ENCODE measurements at regions not wholly inside any gene's neighbourhood (a gene's known extent, or its start where the extent isn't known, plus 50 kb on each side); places are given as distances from the start of the nearest gene placed in this dataset.

DNA sequence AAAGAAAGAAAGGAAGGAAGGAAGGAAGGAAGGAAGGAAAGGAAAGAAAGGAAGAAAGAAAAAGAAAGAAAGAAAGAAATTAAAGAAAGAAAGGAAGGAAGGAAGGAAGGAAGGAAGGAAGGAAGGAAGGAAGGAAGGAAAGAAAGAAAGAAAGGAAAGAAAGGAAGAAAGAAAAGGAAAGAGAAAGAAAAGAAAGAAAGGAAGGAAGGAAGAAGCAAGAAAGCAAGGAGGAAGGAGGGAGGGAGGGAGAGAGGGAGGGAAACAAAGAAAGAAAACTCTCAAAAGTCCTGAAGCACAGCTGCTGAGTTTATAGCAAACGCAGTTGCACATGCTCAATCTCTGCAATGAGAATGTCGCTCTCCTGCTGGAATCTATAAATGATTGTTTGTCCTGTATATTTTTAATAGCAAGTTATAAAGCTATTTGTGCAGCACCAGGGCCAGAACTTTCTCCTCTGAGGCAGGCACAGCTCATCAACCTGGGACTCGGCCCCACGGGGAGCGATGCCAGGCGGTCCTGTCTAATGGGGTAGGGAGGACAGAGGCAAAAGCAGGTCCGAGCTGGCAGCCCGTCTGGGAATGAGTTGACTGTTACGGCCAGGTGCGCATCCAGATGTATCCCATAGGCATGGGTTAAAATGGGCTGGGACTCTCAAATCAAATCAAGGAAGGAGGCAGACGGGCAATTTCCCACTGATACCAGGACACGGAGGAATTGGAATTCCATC is 118.0 kb upstream of the PFKP start:
- no peak for DNase-seq

DNA sequence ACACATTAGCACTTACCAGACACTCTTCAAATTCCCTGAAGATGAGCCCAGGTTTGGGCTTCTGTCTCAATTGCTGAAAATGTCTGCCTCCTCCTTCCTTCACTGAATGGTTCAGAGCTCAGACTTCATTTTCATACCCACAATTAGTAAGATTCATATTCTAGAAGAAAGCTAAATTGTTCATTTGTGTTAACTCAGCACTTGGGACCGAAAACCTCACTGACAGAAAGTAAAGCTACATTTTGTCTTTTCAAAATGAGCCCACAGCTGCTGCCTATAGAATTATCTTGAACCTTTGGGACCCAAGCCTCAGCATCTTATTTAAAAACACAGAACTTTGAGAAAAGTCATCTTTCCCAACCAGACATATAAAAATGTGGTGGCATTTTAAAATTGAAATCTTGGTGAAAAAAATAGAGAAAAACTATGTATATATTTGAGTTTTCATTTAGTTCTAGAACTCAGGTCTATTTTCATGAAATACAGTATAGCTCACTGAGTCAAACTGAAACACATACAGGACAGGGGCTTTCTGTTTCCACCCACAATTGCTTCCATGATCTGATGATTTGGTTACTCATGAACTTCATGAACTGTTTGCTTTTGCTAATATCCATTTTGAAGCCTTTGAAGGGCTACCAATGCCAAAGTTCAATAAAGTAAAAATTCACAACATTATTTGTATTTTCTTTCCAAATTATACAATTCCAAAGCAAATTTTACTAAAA is 119.1 kb upstream of the PFKP start:
- no peak for DNase-seq

DNA sequence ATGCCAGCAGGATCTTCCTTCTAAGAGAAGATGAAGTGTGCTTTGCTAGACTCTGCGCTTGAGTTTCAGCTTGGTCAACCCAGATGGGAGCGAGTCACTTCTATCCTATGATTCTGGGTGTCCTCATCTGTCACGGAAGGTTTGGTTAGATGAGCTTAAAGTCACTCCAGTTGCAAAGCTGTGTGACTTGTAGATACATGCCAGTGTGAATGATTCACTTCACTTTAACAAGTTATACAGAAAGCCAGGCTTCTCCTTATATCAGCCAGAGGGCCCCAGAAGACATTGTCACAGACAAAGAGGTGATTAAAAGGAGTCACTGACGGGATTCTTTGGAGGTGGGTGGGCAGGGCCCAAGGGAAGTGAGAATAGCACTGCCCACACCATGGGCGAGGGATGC is 122.6 kb upstream of the PFKP start:
- DNase-seq, result no peak

DNA sequence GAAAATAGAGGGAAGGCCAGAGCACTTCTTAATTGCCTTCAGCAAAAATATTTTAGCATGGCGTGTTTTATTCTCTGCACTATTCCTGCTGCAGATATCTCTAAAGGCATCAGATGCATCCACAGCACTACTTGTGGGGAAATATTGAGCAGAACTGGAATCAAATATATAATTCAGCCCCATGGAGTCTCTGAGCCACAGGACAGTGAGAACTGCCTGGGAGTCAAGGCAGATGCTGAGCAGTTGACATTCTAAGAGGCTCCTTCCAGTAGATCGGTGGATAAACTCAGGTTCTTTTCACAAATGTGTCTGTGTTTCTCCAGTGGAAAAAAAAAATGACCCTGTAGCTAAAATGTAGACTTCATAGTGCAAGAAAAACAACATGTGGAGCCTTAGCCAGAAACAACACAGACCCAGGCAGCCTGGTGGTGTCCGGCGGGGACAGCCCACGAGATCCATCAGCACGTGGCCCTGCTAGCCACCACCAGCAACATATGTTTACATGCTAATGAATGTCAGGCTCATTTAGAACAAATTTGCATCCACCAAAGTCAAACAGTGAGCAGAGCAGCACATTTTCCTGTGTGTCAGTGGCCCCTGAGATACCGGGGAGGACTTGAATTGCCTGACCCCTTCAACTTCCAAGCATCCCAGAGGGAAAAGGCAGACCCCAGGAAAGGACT is 123.3 kb upstream of the PFKP start:
- no peak for DNase-seq

DNA sequence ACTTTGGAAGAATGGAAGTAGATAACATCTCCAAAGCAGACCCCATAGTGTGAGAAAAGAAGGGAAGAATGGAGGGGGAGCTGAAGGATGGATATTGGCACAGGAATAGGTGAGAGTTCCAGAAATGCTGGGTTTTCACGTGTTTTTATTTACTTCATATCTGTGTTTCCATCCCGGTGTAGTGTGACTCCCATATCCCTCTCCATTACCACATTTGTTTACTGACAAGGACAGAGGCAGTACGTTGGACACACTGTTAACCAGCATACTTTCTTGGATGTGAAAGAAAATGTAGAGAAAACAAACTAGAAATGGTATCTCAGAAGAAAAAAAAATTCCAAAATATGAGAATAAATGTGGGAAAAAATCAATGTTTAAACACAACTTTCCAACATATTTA is 124.4 kb upstream of the PFKP start:
- DNase-seq, result no peak

DNA sequence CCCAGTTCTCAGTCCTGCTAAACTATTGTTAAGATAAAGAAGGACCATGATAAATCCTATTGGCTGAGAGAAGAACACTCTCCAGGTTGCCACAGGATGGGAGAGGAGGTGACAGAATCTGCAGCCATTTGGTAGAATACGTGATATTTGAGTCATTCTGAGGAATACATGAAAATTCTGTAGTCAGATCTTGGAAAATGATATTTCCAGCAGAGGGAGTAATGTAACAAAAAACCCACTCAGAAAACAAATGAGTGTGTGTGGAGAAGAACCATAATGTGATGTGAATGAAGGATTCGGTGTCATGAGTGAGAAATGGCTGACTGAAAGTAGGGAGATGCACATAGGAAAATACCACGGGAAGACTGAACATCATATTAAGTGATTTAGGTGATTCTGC is 128.5 kb upstream of the PFKP start:
- DNase-seq, result no peak

DNA sequence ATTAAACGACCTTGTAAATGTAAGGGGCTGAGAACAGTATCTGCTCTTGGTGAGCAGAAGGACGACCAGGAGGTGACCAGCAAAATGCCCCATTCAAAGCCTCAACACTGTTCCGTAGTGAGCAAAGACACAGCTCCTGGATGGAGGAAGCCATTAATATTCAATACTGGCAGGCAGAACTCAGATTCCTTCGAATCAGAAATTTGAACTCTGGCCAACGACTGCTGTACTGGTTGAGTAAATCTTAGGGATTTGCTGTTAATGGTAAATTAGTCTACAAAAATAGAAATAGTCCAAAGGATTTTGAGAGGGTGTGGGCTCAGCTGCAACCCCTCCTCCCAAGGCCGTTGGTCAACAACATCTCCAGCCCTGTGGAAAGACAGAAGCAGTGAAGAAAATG is 130.5 kb upstream of the PFKP start:
- no peak for DNase-seq

DNA sequence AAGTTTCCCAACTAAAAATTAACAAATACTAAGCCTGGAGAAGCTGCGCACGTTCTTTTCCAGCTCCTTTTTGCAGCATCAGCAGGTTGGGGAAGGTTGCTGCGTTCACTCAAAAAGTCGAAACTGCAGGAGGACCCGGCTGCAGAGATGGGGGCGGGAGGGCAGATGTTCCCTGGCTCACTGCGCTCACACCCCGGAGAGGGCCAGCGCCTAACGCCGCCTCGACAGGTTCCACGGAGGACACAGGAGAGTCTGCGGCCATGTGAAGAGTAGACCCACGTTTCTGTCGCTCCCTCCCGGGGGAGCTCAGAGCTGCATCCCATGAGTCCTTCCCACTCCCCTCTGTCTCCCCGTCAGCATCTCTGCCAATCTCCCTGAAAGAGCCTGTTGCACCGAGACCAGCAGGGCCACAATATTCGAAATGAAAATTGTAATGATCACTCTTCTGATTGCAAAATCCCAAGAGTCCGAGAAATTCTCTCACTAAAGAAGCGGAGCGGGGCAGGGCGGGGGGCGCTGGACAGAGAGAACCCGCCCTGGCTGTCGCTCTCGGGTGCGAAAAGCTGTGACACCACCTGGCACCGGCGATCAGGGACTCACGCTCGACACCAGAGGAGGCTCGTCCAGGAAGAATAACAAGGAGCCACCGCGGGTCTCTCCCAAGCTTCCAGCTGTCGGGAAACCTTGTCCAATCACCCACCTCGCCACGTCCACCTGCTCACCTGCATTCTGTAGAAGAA is 131.5 kb upstream of the PFKP start:
- no peak for DNase-seq

DNA sequence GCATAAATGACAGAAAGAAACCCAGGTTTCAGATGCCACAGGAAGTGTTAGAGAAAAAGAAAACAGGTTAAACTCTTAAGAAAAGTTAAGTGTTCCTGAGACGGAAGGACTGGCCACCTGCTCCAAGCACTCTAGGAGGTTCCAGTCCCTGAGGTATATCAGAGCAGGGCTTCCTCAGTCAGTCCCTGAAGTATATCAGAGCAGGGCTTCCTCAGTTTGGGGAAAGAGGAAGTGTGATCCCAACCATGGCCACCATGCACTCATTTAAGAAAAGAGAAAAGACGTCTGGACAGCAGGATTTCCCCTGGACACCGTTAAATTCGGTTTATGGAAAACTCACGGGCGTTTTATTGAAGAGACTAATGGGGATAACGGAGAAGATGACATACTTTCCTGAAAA is 133.4 kb upstream of the PFKP start:
- DNase-seq, result no peak

DNA sequence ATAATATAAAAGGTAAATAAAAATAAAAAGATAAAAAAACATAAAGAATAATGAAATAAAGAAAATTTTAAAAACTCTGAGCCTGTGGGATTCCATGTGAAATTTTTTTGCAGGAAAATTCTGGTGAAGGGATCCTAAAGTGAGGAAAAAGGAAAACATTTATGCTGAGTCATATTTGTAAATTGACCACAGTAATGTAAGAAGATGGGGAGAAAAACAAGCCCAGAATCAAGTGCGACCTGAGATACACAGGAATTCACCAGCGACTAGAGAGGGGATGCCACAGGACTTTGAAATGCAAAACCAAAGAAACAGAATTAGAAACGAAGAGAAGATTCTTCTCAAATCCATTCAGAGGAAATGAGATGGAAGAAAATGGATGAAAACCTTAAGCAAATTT is 133.8 kb upstream of the PFKP start:
- DNase-seq, result no peak

DNA sequence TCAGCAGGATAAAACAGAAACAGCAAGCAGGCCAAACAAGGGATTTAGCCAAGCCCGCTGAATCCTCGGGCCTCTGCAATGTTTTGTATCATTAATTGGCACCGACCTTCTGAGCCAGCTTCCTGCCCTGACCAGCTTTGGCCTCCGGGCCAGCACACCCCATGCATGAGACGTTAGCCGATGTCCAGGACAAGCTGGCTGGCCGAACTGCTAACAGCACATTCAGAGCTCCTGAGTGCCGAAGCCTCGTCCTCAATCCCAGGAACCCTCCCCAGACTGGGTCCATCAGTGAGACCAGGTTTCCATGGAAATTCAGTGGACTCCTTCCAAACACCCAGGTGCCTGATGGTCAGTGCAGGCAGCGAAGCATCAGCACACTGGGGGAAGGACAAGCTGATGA is 134.3 kb upstream of the PFKP start:
- DNase-seq, result no peak

DNA sequence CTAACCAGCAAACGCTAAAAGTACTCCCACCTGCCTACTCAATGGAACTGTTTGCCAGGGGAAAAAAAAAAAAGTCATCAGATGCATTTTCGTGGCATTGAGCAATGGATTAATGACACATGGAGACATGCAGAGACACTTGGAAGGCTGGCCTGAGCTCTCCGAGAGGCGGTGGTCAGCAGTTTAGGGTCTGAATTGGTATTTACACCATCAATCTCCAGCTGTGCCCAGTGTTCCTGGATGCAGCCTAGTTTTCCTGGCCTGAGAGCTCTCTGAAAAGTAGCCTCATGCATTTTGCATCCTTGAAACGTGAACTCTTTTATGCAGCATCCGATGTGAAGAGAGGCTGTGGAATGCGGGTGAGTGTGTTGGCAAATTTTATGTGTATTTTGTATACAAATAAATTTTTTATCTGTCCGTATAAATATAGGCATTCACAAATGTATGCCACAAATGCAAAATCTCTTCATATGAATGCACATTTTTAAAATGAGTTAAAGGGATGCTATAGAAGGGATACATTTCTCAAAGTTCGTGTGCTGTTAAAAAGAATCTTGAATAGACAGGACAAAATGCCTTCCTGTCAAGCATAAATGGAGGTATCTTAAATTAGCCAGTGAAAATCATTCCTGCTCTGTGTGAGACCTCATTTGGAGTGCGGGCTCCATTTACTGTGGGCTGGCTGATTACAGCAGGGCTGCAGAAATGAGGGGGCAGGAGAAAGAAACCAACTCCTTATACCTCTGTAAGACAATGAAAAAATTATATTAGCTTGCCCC is 137.7 kb upstream of the PFKP start:
- DNase-seq, result no peak

DNA sequence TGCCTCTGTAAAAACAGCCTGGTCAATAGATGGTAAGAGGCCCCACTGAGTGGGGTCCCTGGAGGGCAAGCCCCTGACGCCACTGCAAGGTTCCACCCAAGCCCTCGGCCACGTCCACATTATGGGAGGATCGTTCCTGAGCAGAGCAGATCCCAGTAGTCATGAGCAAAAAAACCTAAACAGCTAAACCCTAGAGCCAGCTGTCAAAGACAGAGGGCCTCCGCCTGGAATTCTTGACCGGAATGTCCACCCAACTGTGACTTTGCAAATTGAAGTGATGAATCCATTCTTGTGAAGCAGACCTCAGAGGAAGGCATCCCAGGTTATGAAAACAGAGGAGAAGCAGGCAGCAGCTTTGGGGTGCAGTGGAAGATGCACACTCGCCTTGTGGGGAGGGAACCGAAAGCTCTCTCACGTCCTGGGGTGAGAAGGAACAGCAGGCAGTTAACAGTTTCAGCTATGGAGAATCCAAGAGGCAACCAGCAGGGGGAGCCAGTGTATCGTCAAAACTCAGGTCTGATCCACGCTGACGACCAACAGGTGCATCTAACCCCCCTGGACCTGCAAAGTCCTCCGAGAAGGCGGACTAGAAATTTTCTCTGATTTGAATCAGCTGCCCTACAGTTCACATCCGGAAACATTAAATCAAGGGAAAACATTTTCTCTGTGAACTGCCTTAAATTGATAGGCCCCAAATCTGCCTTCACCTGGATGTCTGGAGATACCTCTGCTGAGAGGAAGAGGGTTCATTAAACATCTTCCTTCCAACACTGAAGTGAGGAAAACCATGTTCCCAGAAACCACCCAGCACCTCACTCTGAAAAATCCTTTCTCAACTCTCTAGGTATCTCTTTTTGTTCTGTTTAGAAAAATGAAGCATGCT is 139.1 kb upstream of the PFKP start:
- DNase-seq, result peak; percentile 46 to 58

DNA sequence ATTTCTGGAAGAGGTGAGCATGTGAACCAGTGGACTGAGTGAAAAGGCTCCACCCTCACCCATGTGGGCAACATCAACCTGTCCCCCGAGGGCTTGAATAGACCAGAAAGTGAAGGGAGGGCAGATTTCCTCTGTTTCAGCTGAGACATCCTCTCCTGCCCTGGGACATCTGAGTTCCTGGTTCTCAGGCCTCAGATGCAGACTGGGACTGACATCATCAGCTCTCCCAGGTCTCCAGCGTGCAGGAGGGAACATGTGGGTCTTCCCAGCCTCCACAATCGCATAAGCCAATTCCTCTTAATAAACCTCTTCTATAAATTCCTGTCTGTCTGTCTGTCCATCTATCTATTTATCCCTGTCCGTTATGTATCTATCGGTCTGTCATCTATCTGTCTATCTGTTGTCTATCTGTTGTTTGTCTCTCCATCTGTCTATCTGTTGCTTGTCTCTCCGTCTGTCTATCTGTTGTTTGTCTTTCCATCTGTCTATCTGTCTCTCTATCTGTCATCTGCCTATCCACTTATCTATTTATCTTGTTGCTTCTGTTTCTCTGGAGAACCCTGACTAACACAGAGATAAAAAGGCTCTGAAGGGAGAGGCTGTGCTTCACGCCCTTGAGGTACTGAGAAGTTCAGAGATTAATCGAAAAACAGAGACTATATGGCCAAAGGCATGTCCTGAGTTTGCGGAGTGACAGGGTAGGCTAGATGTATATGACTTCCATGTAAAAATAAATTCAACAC is 140.3 kb upstream of the PFKP start:
- DNase-seq, result no peak

DNA sequence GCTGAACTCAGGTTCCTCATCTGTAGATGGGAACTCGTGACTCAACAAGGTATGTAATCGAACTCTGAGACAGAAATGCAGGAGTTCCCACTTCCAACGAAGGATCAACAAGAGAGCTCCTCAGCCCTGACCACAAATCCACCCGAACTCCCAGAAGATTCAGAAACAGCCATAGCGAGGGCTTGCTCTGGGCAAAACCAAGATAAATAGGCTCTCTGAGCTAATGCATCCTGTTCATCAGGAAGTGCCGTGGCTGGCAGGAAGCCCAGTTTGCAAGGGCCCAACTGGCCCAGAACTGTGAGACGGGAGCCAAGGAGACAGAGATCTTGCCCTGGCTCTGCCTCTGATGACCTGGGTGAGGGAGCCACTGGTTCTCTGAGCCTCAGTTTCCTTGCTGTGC is 141.7 kb upstream of the PFKP start:
- DNase-seq, result no peak

DNA sequence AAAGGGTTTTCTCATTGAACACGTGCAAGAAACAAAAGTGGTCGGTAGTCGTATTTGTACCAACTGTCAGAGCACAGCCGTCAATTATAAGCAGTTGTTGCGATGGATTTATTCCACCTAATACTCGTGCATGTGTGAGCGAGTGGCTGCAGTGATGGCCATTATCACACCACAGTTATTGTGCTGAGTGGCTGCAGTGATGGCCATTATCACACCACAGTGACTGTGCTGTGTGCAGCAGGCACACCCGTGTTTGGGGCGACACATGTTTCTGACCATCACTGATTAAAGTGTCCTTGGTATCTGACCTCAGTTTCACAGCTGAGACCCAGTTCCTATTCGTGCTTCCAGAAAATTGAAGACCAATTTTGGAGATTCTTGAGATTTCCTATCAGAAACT is 142.9 kb upstream of the PFKP start:
- DNase-seq, result no peak

DNA sequence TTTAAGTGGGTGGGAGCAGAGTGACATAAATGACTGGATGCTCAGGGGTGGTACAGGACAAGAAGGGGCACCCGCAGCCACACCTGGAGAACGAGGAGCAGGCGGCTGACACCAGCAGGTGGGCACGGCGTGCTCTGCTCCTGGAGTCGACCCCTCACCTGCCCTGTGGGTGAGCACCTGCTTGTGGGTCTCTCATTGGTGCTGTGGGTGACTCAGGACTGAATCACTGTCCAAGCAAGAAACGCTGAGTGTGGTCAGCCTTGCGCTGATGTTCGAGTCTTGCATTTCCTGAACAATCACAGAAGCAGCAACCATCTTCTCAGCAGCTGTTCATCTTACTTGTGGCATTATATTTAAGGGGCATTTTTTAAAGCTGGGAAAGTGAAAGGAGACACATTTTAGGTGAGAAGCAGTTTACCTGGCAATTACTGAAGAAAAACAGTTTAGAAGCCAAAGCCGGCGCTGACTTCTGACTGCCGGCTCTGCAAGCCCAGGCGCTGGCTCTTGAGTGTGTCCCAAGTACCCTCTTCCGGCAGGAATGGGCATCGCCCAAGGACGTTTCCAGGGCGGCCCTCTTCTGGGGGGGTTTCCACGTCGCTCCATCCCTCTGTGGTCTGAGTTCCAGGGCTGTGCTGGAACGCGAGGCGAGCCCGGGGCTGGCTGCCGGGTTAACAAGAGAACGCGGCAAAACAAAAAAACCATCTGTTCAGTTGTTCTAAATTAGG is 145.2 kb upstream of the PFKP start:
- no peak for DNase-seq

DNA sequence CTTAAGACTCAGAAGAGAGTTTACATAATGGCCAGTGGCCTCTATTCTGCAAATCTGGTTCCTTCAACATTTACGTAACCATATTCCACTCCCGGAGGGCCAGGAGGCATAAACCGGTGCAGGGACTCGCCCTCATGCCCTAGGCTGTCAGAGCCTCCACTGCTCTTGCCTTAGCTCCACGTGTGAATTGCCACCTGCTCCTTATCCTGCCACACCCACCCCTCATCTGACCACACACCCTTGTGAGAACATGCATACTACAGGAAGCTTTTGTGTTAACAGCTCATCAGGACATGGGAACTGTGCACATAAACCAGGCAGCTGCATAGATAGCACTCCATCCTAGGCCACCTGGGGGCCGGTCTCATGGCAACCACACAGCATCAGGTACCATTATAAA is 146.7 kb upstream of the PFKP start:
- no peak for DNase-seq

DNA sequence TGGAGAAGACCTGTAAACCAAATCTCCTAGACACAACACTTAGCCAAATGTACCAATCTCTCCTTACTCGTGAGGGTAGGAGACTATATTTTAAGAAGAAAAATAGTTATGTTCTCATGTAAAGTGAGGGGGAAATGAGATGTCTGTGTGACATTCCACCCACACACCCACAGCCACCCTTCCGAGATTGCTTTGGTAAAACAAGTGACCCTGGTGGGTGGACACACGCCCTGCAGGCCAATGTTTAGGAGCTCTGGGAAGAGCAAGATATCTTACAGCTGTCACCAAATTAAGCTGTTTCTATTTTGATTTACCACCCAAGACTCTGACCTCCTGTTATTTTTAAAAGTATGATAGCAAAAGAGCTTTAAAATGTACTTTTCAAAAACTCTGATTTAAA is 147.2 kb upstream of the PFKP start:
- no peak for DNase-seq

DNA sequence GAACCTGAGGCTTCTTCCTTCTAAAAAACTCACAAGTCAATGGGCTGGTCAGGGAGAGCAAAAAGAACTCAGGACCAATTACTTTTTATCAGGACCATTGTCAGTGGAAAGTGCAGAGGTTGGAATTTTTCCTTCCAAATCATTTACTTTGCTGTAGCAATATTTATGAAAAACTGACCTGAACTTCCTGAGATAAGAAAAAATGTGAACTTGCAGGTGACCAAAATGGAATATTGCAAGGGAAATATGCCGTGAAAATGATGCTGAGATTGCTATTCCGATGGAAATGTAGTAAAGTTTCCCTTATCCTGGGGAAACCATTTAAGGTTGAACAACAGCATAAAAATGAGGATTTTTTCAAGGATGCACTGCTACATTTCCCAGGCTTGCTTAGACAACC is 148.3 kb upstream of the PFKP start:
- no peak for DNase-seq

Measured in CD4-positive, alpha-beta T cell treated with Interleukin-4 for 1 hour (primary cell).